ENCODE measurements at regions not wholly inside any gene's neighbourhood (a gene's known extent, or its start where the extent isn't known, plus 50 kb on each side); places are given as distances from the start of the nearest gene placed in this dataset.

DNA sequence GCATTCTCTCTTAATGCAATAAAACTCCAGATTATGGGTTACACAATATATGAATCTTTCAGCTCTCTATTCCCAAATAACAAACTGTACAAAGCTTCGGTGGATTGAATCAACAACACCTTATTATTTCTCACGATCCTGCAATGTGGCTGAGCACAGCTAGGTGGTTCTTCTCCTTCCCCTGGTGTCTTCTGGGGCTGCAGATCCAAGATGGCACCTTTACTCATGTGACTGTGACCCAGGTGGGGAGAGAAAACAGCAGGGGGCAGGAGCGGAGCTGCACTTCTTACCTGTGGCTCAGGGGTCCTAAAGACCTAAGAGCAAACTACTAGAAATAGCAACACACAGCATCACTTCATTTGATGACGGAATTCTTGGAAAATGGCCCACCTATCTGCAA is 233.1 kb downstream of the IRX1 start:
- no peak overlapping the region for H3K9ac ChIP-seq (ENCODE audit: low read length)
- H3K27me3 Mint-ChIP-seq = no peaks in the 10 kb centered on the region
- no peak overlapping the region for H2AFZ ChIP-seq (ENCODE audit: insufficient read depth, low read depth, low read length, poor library complexity, severe bottlenecking)
- CTCF ChIA-PET = no interaction called here
- ATAC-seq (ENCODE audit: low read depth) (no peak), DNase-seq (no peak)
- no peak overlapping the region for H3K27ac Mint-ChIP-seq
- no peaks in the 10 kb centered on the region for H3K27me3 ChIP-seq (replicated peaks in 1 of 4; ENCODE audit: control extremely low read depth in 1 of 4, control insufficient read depth in 3 of 4, insufficient read depth in 4 of 4, low read length in 3 of 4)
- peaks cover 2% of the 10 kb centered on the region for H3K9me3 Mint-ChIP-seq (ENCODE audit: insufficient read depth)
- no peaks in the 10 kb centered on the region for H3K79me2 ChIP-seq (ENCODE audit: control insufficient read depth, insufficient read depth, low read length)
- no peaks in the 10 kb centered on the region for H4K20me1 ChIP-seq (ENCODE audit: control insufficient read depth, insufficient read depth, low read length, poor library complexity, severe bottlenecking)
- POLR2A ChIA-PET = no interaction called here
- H3K4me1 ChIP-seq (ENCODE audit: control insufficient read depth in 2 of 2, insufficient read depth in 2 of 2, low read length in 2 of 2) = no peaks in the 10 kb centered on the region
- H3K4me3 ChIP-seq (ENCODE audit: control extremely low read depth in 1 of 5, extremely low read depth in 1 of 5, insufficient read depth in 1 of 5, low read depth in 2 of 5, low read length in 4 of 5) = no peak overlapping the region
- TF ChIP-seq, protein P1, sequence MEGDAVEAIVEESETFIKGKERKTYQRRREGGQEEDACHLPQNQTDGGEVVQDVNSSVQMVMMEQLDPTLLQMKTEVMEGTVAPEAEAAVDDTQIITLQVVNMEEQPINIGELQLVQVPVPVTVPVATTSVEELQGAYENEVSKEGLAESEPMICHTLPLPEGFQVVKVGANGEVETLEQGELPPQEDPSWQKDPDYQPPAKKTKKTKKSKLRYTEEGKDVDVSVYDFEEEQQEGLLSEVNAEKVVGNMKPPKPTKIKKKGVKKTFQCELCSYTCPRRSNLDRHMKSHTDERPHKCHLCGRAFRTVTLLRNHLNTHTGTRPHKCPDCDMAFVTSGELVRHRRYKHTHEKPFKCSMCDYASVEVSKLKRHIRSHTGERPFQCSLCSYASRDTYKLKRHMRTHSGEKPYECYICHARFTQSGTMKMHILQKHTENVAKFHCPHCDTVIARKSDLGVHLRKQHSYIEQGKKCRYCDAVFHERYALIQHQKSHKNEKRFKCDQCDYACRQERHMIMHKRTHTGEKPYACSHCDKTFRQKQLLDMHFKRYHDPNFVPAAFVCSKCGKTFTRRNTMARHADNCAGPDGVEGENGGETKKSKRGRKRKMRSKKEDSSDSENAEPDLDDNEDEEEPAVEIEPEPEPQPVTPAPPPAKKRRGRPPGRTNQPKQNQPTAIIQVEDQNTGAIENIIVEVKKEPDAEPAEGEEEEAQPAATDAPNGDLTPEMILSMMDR (IDR thresholded peaks at IDR 0.05) = no peak
- TF ChIP-seq EZH2 (IDR thresholded peaks at IDR 0.05; ENCODE audit: borderline replicate concordance, insufficient read depth, low read depth, low read length, poor library complexity, severe bottlenecking) = no peak
- H3K4me2 ChIP-seq (replicated peaks; ENCODE audit: low read depth, low read length, poor library complexity, severe bottlenecking) = no peak overlapping the region
- H3K27ac ChIP-seq (ENCODE audit: low read length in 2 of 2) = no peak overlapping the region
- no peaks in the 10 kb centered on the region for H3K36me3 ChIP-seq (replicated peaks in 1 of 2; ENCODE audit: control extremely low read depth in 1 of 2, control insufficient read depth in 1 of 2, extremely low read depth in 1 of 2, insufficient read depth in 2 of 2, low read length in 1 of 2)
- intact Hi-C loops (cut with micrococcal nuclease) = no loop called here
- H3K9me3 ChIP-seq (ENCODE audit: control extremely low read depth in 1 of 3, control insufficient read depth in 2 of 3, insufficient read depth in 1 of 3, low read length in 2 of 3) = peaks cover 0 to 3% (median 0%) of the 10 kb centered on the region in 3 donors
- H3K4me3 Mint-ChIP-seq = no peak overlapping the region
- 84% methylated on average over 3 of the region's 4 CpGs for WGBS (ENCODE audit: insufficient coverage)
- no peaks in the 10 kb centered on the region for H3K4me1 Mint-ChIP-seq

DNA sequence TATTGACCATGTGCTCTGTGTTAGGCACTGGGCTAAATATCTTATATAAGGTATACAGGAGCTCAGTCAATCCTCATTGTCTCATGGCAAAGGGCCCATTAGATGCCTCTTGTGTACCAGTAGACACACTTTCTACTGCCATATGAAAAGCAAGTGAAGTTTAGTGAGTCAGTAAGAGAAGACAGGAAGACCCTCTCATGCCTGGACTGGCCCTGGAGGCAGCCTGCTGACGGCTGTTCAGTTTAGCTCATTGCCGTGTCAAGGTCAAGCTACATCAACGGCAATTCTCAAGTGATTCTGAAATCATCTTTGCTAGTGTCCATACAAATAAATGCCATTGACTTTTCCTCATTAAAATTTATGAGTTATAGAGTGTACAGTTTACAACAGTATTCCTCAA is 237.9 kb downstream of the IRX1 start:
- H3K9me3 Mint-ChIP-seq (ENCODE audit: insufficient read depth) = peaks cover 2% of the 10 kb centered on the region
- H2AFZ ChIP-seq (ENCODE audit: insufficient read depth, low read depth, low read length, poor library complexity, severe bottlenecking) = no peak overlapping the region
- no peak overlapping the region for H3K4me2 ChIP-seq (replicated peaks; ENCODE audit: low read depth, low read length, poor library complexity, severe bottlenecking)
- H3K27me3 ChIP-seq (replicated peaks in 1 of 4; ENCODE audit: control extremely low read depth in 1 of 4, control insufficient read depth in 3 of 4, insufficient read depth in 4 of 4, low read length in 3 of 4) = no peaks in the 10 kb centered on the region
- 100% methylated on average over 1 of the region's 3 CpGs for WGBS (ENCODE audit: insufficient coverage)
- no peak overlapping the region for H3K9ac ChIP-seq (ENCODE audit: low read length)
- DNase-seq (no peak), ATAC-seq (ENCODE audit: low read depth) (no peak)
- no peak overlapping the region for H3K4me3 ChIP-seq (ENCODE audit: control extremely low read depth in 1 of 5, extremely low read depth in 1 of 5, insufficient read depth in 1 of 5, low read depth in 2 of 5, low read length in 4 of 5)
- CTCF ChIA-PET = no interaction called here
- peaks cover 0 to 8% (median 0%) of the 10 kb centered on the region in 3 donors for H3K9me3 ChIP-seq (ENCODE audit: control extremely low read depth in 1 of 3, control insufficient read depth in 2 of 3, insufficient read depth in 1 of 3, low read length in 2 of 3)
- H4K20me1 ChIP-seq (ENCODE audit: control insufficient read depth, insufficient read depth, low read length, poor library complexity, severe bottlenecking) = no peaks in the 10 kb centered on the region
- no peak overlapping the region for H3K27ac Mint-ChIP-seq
- no peak for TF ChIP-seq EZH2 (IDR thresholded peaks at IDR 0.05; ENCODE audit: borderline replicate concordance, insufficient read depth, low read depth, low read length, poor library complexity, severe bottlenecking)
- TF ChIP-seq, protein P1 (IDR thresholded peaks at IDR 0.05) = no peak
- POLR2A ChIA-PET = no interaction called here
- no peaks in the 10 kb centered on the region for H3K4me1 ChIP-seq (ENCODE audit: control insufficient read depth in 2 of 2, insufficient read depth in 2 of 2, low read length in 2 of 2)
- no peak overlapping the region for H3K4me3 Mint-ChIP-seq
- H3K79me2 ChIP-seq (ENCODE audit: control insufficient read depth, insufficient read depth, low read length) = no peaks in the 10 kb centered on the region
- intact Hi-C loops (cut with micrococcal nuclease) = no loop called here
- no peaks in the 10 kb centered on the region for H3K36me3 ChIP-seq (replicated peaks in 1 of 2; ENCODE audit: control extremely low read depth in 1 of 2, control insufficient read depth in 1 of 2, extremely low read depth in 1 of 2, insufficient read depth in 2 of 2, low read length in 1 of 2)
- no peaks in the 10 kb centered on the region for H3K4me1 Mint-ChIP-seq
- no peaks in the 10 kb centered on the region for H3K27me3 Mint-ChIP-seq
- no peak overlapping the region for H3K27ac ChIP-seq (ENCODE audit: low read length in 2 of 2)
